Esophagus squamous epithelium (tissue), 5 donors: ENCODE measurements at regions not wholly inside any gene's neighbourhood (a gene's known extent, or its start where the extent isn't known, plus 50 kb on each side); places are given as distances from the start of the nearest gene placed in this dataset.

ENCODE experiments used
- DNase-seq: peaks from one replicate; lab custom pipeline; 2025; lab: John Stamatoyannopoulos, UW
- H3K27ac ChIP-seq, 4 donors: fragments of 200-600 bp; sonication (generic); one replicate each; pipeline ENCODE4 v1.5.1; 2016 to 2019; ENCODE audit warnings: mild to moderate bottlenecking in 1 of 4
- H3K27me3 ChIP-seq, 4 donors: fragments of 200-600 bp; sonication (generic); 1 replicate in 3 of 4; 2 replicates in 1 of 4; pipeline versions ENCODE4 v1.5.1 to v1.6.0; 2017 to 2021; ENCODE audit warnings: antibody characterized with exemption in 1 of 4
- H3K36me3 ChIP-seq, 3 donors: fragments of 200-600 bp; sonication (generic); one replicate each; pipeline ENCODE4 v1.5.1; 2016 to 2019
- H3K4me1 ChIP-seq, 3 donors: fragments of 200-600 bp; sonication (generic); one replicate each; pipeline ENCODE4 v1.5.1; 2017 to 2019
- H3K4me3 ChIP-seq, 4 donors: fragments of 200-600 bp; sonication (generic); 1 replicate in 3 of 4; 2 replicates in 1 of 4; pipeline ENCODE4 v1.5.1; 2016 to 2019; ENCODE audit warnings: mild to moderate bottlenecking in 2 of 4, moderate library complexity in 1 of 4
- H3K9me3 ChIP-seq, 3 donors: fragments of 200-600 bp; sonication (generic); one replicate each; pipeline ENCODE4 v1.5.1; 2016 to 2019
- CTCF ChIP-seq, 6 experiments: fragments of 450-650 bp in 4 of 6; fragments of 200-600 bp in 2 of 6; sonication (generic) in 2 of 6; IDR thresholded peaks; one replicate each; pipeline ENCODE4 v1.5.1; 2016 to 2019; ENCODE audit warnings: antibody characterized with exemption in 6 of 6, mild to moderate bottlenecking in 4 of 6, moderate library complexity in 4 of 6
- POLR2A ChIP-seq, 4 donors: fragments of 450-650 bp; IDR thresholded peaks; one replicate each; pipeline ENCODE4 v1.6.1; 2017; ENCODE audit warnings: antibody characterized with exemption in 4 of 4, mild to moderate bottlenecking in 4 of 4, moderate library complexity in 3 of 4
- WGBS, 2 donors: methylation state at CpG; one replicate each; pipeline ENCODE4 v1.1.5; 2018; 5-methylcytosine and 5-hydroxymethylcytosine counted together
- intact Hi-C: fragments of 100-400 bp; cut with DNase I; formaldehyde crosslinking; loops from one replicate; pipeline ENCODE4 v1.15.0; 2022
- donor health status: DM: yes; HTN: yes; CAD: no.

DNA sequence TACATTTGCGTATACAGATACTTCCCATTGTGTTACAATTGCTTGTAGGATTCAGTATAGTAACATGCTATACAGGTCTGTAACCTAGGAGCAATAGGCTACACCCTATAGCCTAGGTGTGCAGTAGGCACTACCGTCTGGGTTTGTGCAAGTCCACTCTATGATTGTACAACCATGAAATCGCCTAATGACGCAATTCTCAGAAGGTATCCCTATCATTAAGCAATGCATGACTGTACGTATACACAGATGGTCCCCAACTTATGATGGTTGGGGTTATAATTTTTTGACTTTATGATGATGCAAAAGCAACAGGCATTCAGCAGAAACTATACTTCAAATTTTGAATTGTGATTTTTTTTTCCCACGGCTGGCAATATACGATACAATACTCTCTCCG is 458.2 kb upstream of the NOX3 start:
- no peak for DNase-seq
- H3K27ac ChIP-seq = no peak overlapping the region
- no peaks in the 10 kb centered on the region for H3K4me1 ChIP-seq
- H3K4me3 ChIP-seq = no peak overlapping the region
- WGBS, 2 donors = 83 to 94% methylated on average over 8 of the region's 8 CpGs
- intact Hi-C loops = no loop called here
- no peaks in the 10 kb centered on the region for H3K9me3 ChIP-seq
- no peaks in the 10 kb centered on the region for H3K36me3 ChIP-seq
- TF ChIP-seq POLR2A (IDR thresholded peaks at IDR 0.05) (no peak), CTCF (IDR thresholded peaks at IDR 0.05) (no peak)
- H3K27me3 ChIP-seq = no peaks in the 10 kb centered on the region

DNA sequence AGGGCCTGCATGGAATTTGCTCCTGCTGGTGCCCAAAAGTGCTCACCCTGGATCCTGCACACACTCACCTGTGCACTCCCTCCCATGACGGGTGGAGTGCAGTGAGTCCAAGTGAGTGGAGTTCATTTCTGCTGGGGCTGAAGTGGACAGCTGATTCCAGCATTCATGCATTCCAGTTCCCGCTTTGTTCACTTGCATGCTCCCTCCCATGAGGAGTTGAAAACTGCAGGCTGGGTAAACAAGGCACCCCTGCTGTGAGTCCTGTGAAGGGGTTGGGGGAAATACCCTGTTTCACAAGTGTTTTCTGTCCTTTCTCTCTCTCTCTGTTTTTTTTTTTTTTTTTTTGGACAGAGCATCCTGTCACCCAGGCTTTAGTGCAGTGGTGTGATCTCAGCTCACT is 454.1 kb upstream of the NOX3 start:
- no peaks in the 10 kb centered on the region for H3K36me3 ChIP-seq
- no peak overlapping the region for H3K4me3 ChIP-seq
- H3K4me1 ChIP-seq = no peaks in the 10 kb centered on the region
- TF ChIP-seq CTCF (IDR thresholded peaks at IDR 0.05) (no peak), POLR2A (IDR thresholded peaks at IDR 0.05) (no peak)
- H3K27ac ChIP-seq = no peak overlapping the region
- DNase-seq = no peak
- no peaks in the 10 kb centered on the region for H3K27me3 ChIP-seq
- 67 to 86% methylated on average over 2 of the region's 2 CpGs for WGBS, 2 donors
- H3K9me3 ChIP-seq = no peaks in the 10 kb centered on the region
- intact Hi-C loops = no loop called here

DNA sequence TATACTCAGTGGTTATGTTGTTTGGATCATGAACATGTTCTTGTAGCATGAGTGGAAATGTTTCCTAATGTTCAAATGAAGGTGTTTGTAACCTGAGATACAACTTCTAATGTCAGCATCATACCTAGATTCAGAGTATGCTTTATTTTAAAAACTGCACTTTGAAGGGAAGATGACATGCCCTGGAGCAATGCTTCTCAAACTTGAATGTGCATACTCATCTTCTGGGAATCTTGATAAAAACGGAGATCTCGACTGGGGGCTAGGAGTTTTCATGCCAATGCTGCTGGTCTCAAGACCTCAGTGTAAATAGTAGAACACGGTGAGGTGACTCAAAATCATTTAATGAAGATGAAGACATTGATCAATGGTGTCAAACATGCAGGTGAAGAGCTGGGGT is 440.0 kb upstream of the NOX3 start:
- Histone ChIP-seq H3K9me3 (no peaks in the 10 kb centered on the region), H3K4me1 (no peaks in the 10 kb centered on the region), H3K4me3 (no peak overlapping the region), H3K27me3 (no peaks in the 10 kb centered on the region), H3K27ac (no peak overlapping the region), H3K36me3 (no peaks in the 10 kb centered on the region)
- no peak for DNase-seq
- intact Hi-C loops = no loop called here
- no peak for TF ChIP-seq CTCF (IDR thresholded peaks at IDR 0.05)
- TF ChIP-seq POLR2A (IDR thresholded peaks at IDR 0.05) = no peak
- WGBS, 2 donors = 47 to 67% methylated on average over 3 of the region's 3 CpGs

GRCh38 chr6:155894758-155895157 is 439.1 kb upstream of the NOX3 start:
- no peak for DNase-seq
- Histone ChIP-seq H3K36me3 (no peaks in the 10 kb centered on the region), H3K4me3 (no peak overlapping the region), H3K4me1 (no peaks in the 10 kb centered on the region), H3K27me3 (no peaks in the 10 kb centered on the region), H3K27ac (no peak overlapping the region), H3K9me3 (no peaks in the 10 kb centered on the region)
- WGBS, 2 donors = 65 to 77% methylated on average over 5 of the region's 5 CpGs
- intact Hi-C loops = no loop called here
- TF ChIP-seq POLR2A (IDR thresholded peaks at IDR 0.05) (no peak), CTCF (IDR thresholded peaks at IDR 0.05) (no peak)

DNA sequence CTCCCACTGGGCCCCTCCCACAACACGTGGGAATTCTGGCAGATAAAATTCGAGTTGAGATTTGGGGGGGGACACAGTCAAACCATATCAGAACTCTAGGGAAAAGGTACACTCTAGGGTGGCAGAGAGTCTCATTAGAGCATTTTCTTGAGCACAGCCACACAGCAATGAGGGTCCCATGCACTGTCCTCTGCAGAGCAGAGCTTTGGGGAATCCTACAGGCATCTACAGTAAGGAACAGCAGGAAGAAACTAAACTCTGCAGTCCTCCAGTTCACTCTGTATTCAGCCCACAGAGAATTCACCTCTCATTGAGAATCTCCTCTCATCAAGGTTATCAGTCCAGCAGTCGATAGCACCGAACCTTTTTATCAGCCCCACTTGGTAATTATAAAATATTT is 438.6 kb upstream of the NOX3 start:
- H3K36me3 ChIP-seq = no peaks in the 10 kb centered on the region
- H3K27ac ChIP-seq = no peak overlapping the region
- intact Hi-C loops = no loop called here
- TF ChIP-seq CTCF (IDR thresholded peaks at IDR 0.05) (no peak), POLR2A (IDR thresholded peaks at IDR 0.05) (no peak)
- no peaks in the 10 kb centered on the region for H3K27me3 ChIP-seq
- no peak for DNase-seq
- no peaks in the 10 kb centered on the region for H3K4me1 ChIP-seq
- no peak overlapping the region for H3K4me3 ChIP-seq
- no peaks in the 10 kb centered on the region for H3K9me3 ChIP-seq
- 75 to 80% methylated on average over 4 of the region's 4 CpGs for WGBS, 2 donors
